ENCODE measurements at regions not wholly inside any gene's neighbourhood (a gene's known extent, or its start where the extent isn't known, plus 50 kb on each side); places are given as distances from the start of the nearest gene placed in this dataset.

DNA sequence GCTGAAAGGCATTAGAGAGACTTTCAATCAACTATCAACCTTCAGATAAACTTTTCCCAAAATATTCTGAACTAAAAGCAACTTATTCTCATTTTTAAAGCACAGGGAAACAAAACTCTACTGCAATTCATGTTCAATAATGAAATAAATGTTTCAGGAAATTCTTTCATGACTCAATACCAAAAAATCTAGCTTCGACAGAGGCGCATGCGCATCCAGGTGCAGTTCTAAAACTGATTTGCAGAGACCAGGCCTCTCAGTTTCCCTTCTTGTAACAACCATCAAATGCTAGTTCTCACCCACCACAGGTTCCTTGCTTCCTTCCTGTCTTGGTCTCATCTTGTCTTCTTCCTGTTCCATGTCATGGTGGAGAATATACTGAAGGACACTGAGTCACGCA is 55.3 kb upstream of the NRBF2 start:
- TF ChIP-seq, protein P1, sequence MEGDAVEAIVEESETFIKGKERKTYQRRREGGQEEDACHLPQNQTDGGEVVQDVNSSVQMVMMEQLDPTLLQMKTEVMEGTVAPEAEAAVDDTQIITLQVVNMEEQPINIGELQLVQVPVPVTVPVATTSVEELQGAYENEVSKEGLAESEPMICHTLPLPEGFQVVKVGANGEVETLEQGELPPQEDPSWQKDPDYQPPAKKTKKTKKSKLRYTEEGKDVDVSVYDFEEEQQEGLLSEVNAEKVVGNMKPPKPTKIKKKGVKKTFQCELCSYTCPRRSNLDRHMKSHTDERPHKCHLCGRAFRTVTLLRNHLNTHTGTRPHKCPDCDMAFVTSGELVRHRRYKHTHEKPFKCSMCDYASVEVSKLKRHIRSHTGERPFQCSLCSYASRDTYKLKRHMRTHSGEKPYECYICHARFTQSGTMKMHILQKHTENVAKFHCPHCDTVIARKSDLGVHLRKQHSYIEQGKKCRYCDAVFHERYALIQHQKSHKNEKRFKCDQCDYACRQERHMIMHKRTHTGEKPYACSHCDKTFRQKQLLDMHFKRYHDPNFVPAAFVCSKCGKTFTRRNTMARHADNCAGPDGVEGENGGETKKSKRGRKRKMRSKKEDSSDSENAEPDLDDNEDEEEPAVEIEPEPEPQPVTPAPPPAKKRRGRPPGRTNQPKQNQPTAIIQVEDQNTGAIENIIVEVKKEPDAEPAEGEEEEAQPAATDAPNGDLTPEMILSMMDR (IDR thresholded peaks at IDR 0.05) = no peak
- TF ChIP-seq POLR2A (IDR thresholded peaks at IDR 0.05) = no peak
